BE2C (cell line): ENCODE measurements at regions not wholly inside any gene's neighbourhood (a gene's known extent, or its start where the extent isn't known, plus 50 kb on each side); places are given as distances from the start of the nearest gene placed in this dataset.

Experiments
- DNase-seq: peaks from one replicate; pipeline ENCODE4 v3.0.0-alpha.2; 2020
- H3K27me3 ChIP-seq: fragments of 250-450 bp; sonication (Bioruptor Pico); 2 replicates; pipeline ENCODE4 v1.5.1; 2020; ENCODE audit warnings: mild to moderate bottlenecking
- H3K36me3 ChIP-seq: fragments of 250-450 bp; sonication (Bioruptor Pico); 2 replicates; pipeline ENCODE4 v1.5.1; 2020; ENCODE audit warnings: mild to moderate bottlenecking
- H3K4me1 ChIP-seq: fragments of 250-450 bp; sonication (Bioruptor Pico); 2 replicates; pipeline ENCODE4 v1.5.1; 2020
- H3K4me3 ChIP-seq: 2 replicates; pipeline ENCODE4 v1.5.1; 2011; ENCODE audit warnings: low read depth, low read length
- H3K9me3 ChIP-seq: fragments of 250-450 bp; sonication (Bioruptor Pico); 2 replicates; pipeline ENCODE4 v1.5.1; 2020
- CTCF ChIP-seq: IDR thresholded peaks from 2 replicates; pipeline ENCODE4 v1.5.1; 2012; ENCODE audit warnings: mild to moderate bottlenecking, low read depth, low read length

- TF ChIP-seq CTCF = no peak
- no peaks in the 10 kb centered on the region for H3K27me3 ChIP-seq
- no peaks in the 10 kb centered on the region for H3K4me1 ChIP-seq
- H3K36me3 ChIP-seq = no peaks in the 10 kb centered on the region
- H3K4me3 ChIP-seq = no peak overlapping the region
- no peaks in the 10 kb centered on the region for H3K9me3 ChIP-seq
- DNase-seq = no peak
These were observed 51.4 kb upstream of the VCX3B start for GRCh38 chrX:8413279-8413678.
